ENCODE measurements at regions not wholly inside any gene's neighbourhood (a gene's known extent, or its start where the extent isn't known, plus 50 kb on each side); places are given as distances from the start of the nearest gene placed in this dataset.

DNA sequence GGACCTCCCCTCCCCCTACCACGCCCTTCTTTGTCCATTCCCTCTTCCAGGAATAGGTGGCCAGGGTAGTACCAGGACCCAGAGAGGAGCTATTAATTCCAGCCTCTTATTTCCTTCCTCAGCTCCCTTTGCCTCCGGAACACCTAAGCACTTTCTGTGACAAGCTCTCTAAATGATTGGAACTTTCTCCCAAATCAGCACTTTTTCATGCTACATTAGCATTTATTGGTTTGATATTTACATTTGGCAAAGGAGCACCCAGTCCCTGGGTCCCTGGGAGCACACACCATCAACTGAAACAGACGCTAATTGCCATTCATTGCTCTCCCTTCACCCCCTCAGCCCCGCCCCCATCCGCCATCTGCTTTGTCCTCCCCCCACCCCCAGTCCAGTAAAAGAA, 182.0 kb upstream of the BCOR start:
- Histone ChIP-seq H3K27ac (no peak overlapping the region), H3K27me3 (no peaks in the 10 kb centered on the region), H3K36me3 (no peaks in the 10 kb centered on the region), H3K9ac (ENCODE audit: low read depth in 2 of 2, low read length in 2 of 2) (no peak overlapping the region), H3K9me3 (no peaks in the 10 kb centered on the region), H3K4me1 (no peaks in the 10 kb centered on the region), H3K4me3 (no peak overlapping the region)
- intact Hi-C loops (cut with DNase I), result no loop called here
- no peak for DNase-seq
- TF ChIP-seq, protein P1, sequence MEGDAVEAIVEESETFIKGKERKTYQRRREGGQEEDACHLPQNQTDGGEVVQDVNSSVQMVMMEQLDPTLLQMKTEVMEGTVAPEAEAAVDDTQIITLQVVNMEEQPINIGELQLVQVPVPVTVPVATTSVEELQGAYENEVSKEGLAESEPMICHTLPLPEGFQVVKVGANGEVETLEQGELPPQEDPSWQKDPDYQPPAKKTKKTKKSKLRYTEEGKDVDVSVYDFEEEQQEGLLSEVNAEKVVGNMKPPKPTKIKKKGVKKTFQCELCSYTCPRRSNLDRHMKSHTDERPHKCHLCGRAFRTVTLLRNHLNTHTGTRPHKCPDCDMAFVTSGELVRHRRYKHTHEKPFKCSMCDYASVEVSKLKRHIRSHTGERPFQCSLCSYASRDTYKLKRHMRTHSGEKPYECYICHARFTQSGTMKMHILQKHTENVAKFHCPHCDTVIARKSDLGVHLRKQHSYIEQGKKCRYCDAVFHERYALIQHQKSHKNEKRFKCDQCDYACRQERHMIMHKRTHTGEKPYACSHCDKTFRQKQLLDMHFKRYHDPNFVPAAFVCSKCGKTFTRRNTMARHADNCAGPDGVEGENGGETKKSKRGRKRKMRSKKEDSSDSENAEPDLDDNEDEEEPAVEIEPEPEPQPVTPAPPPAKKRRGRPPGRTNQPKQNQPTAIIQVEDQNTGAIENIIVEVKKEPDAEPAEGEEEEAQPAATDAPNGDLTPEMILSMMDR (IDR thresholded peaks at IDR 0.05), result no peak

DNA sequence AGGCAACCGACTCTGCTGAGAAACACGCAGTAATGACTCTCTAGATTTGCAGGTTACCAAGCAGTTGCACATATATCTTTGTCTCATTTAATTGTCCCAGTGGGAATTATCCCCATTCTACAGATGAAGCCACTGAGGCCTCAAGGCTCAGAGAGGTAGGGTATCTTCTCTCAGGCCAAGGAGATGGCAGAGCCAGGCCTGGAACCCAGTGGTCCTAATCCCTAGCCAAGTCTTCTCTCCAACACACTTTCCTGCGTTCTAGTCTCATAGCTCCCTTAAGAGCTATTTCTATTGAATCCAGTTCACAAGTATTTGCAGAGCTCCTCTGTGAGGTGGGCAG, 181.3 kb upstream of the BCOR start:
- H3K27ac ChIP-seq, result no peak overlapping the region
- no peaks in the 10 kb centered on the region for H3K4me1 ChIP-seq
- intact Hi-C loops (cut with DNase I), result no loop called here
- no peak overlapping the region for H3K4me3 ChIP-seq
- no peaks in the 10 kb centered on the region for H3K27me3 ChIP-seq
- no peaks in the 10 kb centered on the region for H3K9me3 ChIP-seq
- no peak overlapping the region for H3K9ac ChIP-seq (ENCODE audit: low read depth in 2 of 2, low read length in 2 of 2)
- no peak for DNase-seq
- TF ChIP-seq, protein P1 (IDR thresholded peaks at IDR 0.05), result no peak
- H3K36me3 ChIP-seq, result no peaks in the 10 kb centered on the region

DNA sequence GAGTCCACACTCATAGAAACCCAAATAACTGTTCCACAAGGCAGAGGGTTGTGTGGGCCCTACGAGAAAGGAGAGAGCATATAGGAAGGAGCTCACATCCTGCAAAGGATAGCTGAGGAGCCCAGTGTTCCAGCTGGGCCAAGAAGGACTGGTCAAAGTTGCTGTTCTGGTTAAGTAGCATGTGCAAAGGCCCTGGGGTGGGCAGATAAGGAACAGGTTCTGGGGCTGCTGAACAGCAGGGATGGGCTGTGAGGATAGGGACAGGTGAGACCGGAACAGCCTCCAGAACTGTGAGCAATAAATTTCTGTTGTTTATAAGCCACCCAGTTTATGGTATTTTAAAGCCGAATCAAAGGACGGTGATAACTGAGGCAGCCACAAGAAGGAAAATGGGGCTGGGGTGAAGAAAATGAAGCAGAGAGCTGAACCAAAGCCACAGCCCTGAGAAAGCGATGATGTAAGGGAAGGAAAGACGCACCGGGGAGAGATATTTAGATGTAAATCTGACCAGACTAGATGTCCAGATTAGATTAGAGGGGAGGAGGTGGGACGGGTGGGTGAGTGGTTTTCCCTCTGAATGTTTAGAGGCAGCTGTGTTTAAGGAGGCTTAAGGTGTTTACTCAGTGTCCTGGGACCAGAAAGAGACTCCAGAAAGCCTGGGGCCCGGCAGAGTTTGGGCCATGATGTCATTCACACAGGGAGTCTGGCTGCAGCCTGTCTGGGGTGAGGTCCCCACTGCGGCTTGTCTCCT, 180.8 kb upstream of the BCOR start:
- no peak overlapping the region for H3K27ac ChIP-seq
- no peak overlapping the region for H3K9ac ChIP-seq (ENCODE audit: low read depth in 2 of 2, low read length in 2 of 2)
- no peak overlapping the region for H3K4me3 ChIP-seq
- no peaks in the 10 kb centered on the region for H3K27me3 ChIP-seq
- TF ChIP-seq, protein P1 (IDR thresholded peaks at IDR 0.05), result no peak
- no peaks in the 10 kb centered on the region for H3K36me3 ChIP-seq
- intact Hi-C loops (cut with DNase I), result no loop called here
- no peak for DNase-seq
- H3K4me1 ChIP-seq, result no peaks in the 10 kb centered on the region
- H3K9me3 ChIP-seq, result no peaks in the 10 kb centered on the region

DNA sequence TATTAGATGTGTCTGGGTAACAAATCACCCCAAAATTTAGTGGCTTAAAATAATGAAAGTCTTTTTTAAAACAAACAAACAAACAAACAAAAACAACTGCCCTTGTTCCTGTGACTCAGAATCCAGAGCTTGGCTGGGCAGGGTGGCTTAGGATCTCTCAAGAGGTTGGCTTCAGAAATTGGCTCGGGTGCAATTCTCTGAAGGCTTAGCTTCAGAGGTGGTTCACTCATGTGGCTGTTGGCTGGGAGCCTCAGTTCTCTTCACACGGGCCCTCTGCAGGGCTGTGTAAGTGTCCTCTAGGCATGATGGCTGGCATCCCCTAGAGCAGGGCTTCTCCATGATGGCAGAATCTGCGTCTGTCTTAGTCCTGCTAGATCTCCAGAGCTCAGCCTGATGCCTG, 179.9 kb upstream of the BCOR start:
- intact Hi-C loops (cut with DNase I), result no loop called here

DNA sequence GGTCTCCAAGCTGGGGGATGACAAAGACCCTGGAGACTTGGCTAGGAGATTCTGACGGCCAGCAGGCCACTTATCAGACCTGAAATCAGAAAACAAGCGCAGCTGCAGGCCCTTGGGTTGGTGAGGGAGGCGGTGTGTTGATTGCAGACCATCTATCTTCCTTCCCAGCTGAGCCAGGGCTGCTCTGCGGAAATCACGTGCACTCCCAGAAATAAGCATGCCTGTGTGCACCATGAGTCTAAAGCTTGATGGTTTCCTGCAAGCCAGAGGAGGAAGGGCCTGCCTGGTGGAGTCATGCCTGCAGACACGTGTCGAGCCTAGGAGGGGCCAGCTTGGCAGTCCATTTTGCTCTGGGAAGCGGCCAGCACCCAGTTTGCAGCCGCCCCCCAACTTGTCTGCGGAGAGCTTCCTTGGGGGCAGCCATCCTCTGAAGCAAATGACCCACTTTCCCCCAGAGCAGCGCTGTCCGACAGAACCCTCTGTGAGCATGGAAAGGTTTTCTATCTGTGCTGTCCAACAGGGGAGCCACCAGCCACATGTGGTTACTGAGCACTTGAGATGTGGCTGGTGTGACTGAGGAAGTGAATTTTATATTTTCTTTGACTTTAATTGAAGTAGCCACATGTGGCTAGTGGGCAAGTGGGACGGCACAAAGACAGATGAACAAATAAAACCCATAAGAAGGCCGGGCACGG, 175.7 kb upstream of the BCOR start:
- H3K4me1 ChIP-seq, result no peaks in the 10 kb centered on the region
- no peaks in the 10 kb centered on the region for H3K9me3 ChIP-seq
- intact Hi-C loops (cut with DNase I), result no loop called here
- no peaks in the 10 kb centered on the region for H3K36me3 ChIP-seq
- H3K4me3 ChIP-seq, result no peak overlapping the region
- H3K27ac ChIP-seq, result no peak overlapping the region
- no peak for DNase-seq
- TF ChIP-seq, protein P1 (IDR thresholded peaks at IDR 0.05), result no peak
- H3K27me3 ChIP-seq, result no peaks in the 10 kb centered on the region
- no peak overlapping the region for H3K9ac ChIP-seq (ENCODE audit: low read depth in 2 of 2, low read length in 2 of 2)

More for the DNA sequence above, 179.9 kb upstream of the BCOR start:
- Histone ChIP-seq H3K27me3 (no peaks in the 10 kb centered on the region), H3K4me3 (no peak overlapping the region), H3K27ac (no peak overlapping the region), H3K36me3 (no peaks in the 10 kb centered on the region), H3K4me1 (no peaks in the 10 kb centered on the region), H3K9ac (ENCODE audit: low read depth in 2 of 2, low read length in 2 of 2) (no peak overlapping the region), H3K9me3 (no peaks in the 10 kb centered on the region)
- DNase-seq, result no peak
- TF ChIP-seq, protein P1 (IDR thresholded peaks at IDR 0.05), result no peak
